ENCODE measurements at regions not wholly inside any gene's neighbourhood (a gene's known extent, or its start where the extent isn't known, plus 50 kb on each side); places are given as distances from the start of the nearest gene placed in this dataset.

DNA sequence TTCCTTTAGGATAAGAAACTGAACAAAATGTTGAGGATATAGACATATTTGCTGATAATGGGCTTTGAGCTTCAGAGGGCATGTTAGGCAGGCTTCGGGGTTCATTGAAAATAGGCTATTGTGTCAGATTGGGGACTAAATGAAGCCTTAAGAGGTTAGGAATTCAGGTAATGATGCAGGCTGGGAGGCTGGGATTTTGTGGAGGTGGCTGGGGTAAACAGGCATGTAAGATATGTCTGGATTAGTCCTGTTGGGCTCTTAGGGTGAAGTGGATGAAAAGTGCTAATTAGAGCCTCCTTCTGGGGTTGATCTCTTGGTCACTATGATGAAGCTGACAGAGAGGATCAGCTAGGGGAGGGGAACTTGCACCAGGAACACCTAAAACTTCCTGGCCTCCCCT is 80.2 kb upstream of the ESX1 start:
- Histone ChIP-seq H3K27me3 (ENCODE audit: control insufficient read depth in 2 of 2, insufficient read depth in 2 of 2, low read length in 2 of 2) (peaks cover 0 to 6% of the 10 kb centered on the region in 2 donors), H3K4me2 (replicated peaks; ENCODE audit: extremely low read depth, low read length, poor library complexity, severe bottlenecking) (no peak overlapping the region), H3K36me3 (replicated peaks in 1 of 2; ENCODE audit: control insufficient read depth in 1 of 2, insufficient read depth in 2 of 2, low read length in 2 of 2) (no peaks in the 10 kb centered on the region), H2AFZ (ENCODE audit: insufficient read depth, low read depth, low read length, poor library complexity, severe bottlenecking) (no peak overlapping the region), H3K9ac (ENCODE audit: insufficient read depth, low read length, poor library complexity, severe bottlenecking) (no peak overlapping the region), H3K27ac (ENCODE audit: low read depth in 1 of 2, low read length in 2 of 2) (no peak overlapping the region), H3K9me3 (replicated peaks in 1 of 2; ENCODE audit: control insufficient read depth in 1 of 2, insufficient read depth in 1 of 2, low read length in 2 of 2) (no peaks in the 10 kb centered on the region), H3K4me1 (ENCODE audit: control insufficient read depth in 1 of 2, insufficient read depth in 2 of 2, low read length in 2 of 2) (no peaks in the 10 kb centered on the region), H3K4me3 (replicated peaks in 1 of 3; ENCODE audit: low read depth in 2 of 3, low read length in 3 of 3) (no peak overlapping the region), H3K79me2 (ENCODE audit: insufficient read depth, low read length) (no peaks in the 10 kb centered on the region), H4K20me1 (ENCODE audit: insufficient read depth, low read length) (no peaks in the 10 kb centered on the region)
- no peaks in the 10 kb centered on the region for H3K27me3 Mint-ChIP-seq (ENCODE audit: low read depth in 3 of 3)
- intact Hi-C loops (cut with micrococcal nuclease): no loop called here
- H3K4me1 Mint-ChIP-seq: no peaks in the 10 kb centered on the region
- DNase-seq: no peak
- H3K36me3 Mint-ChIP-seq: no peaks in the 10 kb centered on the region
- no peak overlapping the region for H3K27ac Mint-ChIP-seq
- H3K9me3 Mint-ChIP-seq: no peaks in the 10 kb centered on the region
- no peak overlapping the region for H3K4me3 Mint-ChIP-seq
- TF ChIP-seq, protein P1, sequence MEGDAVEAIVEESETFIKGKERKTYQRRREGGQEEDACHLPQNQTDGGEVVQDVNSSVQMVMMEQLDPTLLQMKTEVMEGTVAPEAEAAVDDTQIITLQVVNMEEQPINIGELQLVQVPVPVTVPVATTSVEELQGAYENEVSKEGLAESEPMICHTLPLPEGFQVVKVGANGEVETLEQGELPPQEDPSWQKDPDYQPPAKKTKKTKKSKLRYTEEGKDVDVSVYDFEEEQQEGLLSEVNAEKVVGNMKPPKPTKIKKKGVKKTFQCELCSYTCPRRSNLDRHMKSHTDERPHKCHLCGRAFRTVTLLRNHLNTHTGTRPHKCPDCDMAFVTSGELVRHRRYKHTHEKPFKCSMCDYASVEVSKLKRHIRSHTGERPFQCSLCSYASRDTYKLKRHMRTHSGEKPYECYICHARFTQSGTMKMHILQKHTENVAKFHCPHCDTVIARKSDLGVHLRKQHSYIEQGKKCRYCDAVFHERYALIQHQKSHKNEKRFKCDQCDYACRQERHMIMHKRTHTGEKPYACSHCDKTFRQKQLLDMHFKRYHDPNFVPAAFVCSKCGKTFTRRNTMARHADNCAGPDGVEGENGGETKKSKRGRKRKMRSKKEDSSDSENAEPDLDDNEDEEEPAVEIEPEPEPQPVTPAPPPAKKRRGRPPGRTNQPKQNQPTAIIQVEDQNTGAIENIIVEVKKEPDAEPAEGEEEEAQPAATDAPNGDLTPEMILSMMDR (IDR thresholded peaks at IDR 0.05): no peak
- WGBS (ENCODE audit: insufficient coverage): 73% methylated on average over 1 of the region's 1 CpG

DNA sequence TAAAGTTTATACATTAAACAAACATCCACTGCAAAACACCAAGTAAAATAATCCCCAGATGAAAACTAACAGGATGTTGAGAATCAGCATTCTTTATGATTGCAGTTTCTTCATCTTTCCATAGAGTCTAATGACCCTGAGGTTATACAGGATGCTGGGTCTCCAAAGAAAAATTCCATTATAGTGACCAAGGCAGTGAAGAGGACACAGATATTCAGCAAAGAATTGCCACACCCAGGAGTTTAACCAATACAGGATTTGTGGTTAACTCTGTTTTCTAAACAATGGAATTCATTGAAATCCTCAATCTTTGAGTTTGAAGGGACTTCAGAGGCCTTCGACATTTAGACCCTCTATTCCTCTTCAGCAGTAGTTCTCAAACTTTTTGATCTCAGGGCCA is 76.2 kb upstream of the ESX1 start:
- no peak overlapping the region for H3K27ac Mint-ChIP-seq
- Histone ChIP-seq H3K79me2 (ENCODE audit: insufficient read depth, low read length) (no peaks in the 10 kb centered on the region), H3K4me2 (replicated peaks; ENCODE audit: extremely low read depth, low read length, poor library complexity, severe bottlenecking) (no peak overlapping the region), H3K36me3 (replicated peaks in 1 of 2; ENCODE audit: control insufficient read depth in 1 of 2, insufficient read depth in 2 of 2, low read length in 2 of 2) (no peaks in the 10 kb centered on the region), H3K9me3 (replicated peaks in 1 of 2; ENCODE audit: control insufficient read depth in 1 of 2, insufficient read depth in 1 of 2, low read length in 2 of 2) (no peaks in the 10 kb centered on the region), H3K9ac (ENCODE audit: insufficient read depth, low read length, poor library complexity, severe bottlenecking) (no peak overlapping the region), H3K4me3 (replicated peaks in 1 of 3; ENCODE audit: low read depth in 2 of 3, low read length in 3 of 3) (no peak overlapping the region), H3K4me1 (ENCODE audit: control insufficient read depth in 1 of 2, insufficient read depth in 2 of 2, low read length in 2 of 2) (no peaks in the 10 kb centered on the region), H4K20me1 (ENCODE audit: insufficient read depth, low read length) (no peaks in the 10 kb centered on the region), H3K27me3 (ENCODE audit: control insufficient read depth in 2 of 2, insufficient read depth in 2 of 2, low read length in 2 of 2) (peaks cover 0 to 4% of the 10 kb centered on the region in 2 donors), H2AFZ (ENCODE audit: insufficient read depth, low read depth, low read length, poor library complexity, severe bottlenecking) (no peak overlapping the region), H3K27ac (ENCODE audit: low read depth in 1 of 2, low read length in 2 of 2) (no peak overlapping the region)
- WGBS (ENCODE audit: insufficient coverage): no CpG with 5 or more reads among the region's 1 CpG
- H3K4me1 Mint-ChIP-seq: no peaks in the 10 kb centered on the region
- TF ChIP-seq, protein P1 (IDR thresholded peaks at IDR 0.05): no peak
- no peaks in the 10 kb centered on the region for H3K27me3 Mint-ChIP-seq (ENCODE audit: low read depth in 3 of 3)
- H3K36me3 Mint-ChIP-seq: no peaks in the 10 kb centered on the region
- no peak for DNase-seq
- intact Hi-C loops (cut with micrococcal nuclease): no loop called here
- peaks cover 0 to under 1% (median 0%) of the 10 kb centered on the region in 7 donors for H3K9me3 Mint-ChIP-seq
- no peak overlapping the region for H3K4me3 Mint-ChIP-seq

Data from CD14-positive monocyte (primary cell).